GM21515 (cell line): ENCODE measurements at regions not wholly inside any gene's neighbourhood (a gene's known extent, or its start where the extent isn't known, plus 50 kb on each side); places are given as distances from the start of the nearest gene placed in this dataset.

Source experiments
- ATAC-seq: cut with Tn5 transposase; IDR thresholded peaks from one replicate; pipeline ENCODE4 v1.9.1; 2021; ENCODE audit not compliant: unreplicated experiment

DNA sequence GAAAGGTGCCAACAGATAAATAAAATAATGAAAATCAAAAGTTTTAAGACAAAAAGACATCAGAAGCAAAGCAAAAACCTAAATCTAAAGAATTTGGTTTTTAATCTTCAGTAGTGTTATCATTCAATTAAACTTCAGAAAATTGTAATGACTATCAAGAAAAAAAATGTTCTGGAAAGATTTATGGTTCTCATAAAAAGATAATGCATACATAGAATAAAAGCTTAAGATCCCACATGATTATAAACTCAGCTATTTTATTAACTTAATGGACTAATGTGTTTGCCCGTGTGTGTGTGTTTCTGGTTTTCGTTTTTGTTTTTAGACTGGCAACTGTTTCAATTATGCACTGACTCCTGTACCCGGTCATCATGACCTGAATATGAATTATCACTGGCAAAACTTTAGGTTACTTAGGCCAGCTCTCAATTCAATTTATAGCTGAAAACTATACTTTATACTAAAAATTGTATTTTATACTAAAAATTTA lies 217.5 kb upstream of the DKK2 start:
- ATAC-seq: no peak

DNA sequence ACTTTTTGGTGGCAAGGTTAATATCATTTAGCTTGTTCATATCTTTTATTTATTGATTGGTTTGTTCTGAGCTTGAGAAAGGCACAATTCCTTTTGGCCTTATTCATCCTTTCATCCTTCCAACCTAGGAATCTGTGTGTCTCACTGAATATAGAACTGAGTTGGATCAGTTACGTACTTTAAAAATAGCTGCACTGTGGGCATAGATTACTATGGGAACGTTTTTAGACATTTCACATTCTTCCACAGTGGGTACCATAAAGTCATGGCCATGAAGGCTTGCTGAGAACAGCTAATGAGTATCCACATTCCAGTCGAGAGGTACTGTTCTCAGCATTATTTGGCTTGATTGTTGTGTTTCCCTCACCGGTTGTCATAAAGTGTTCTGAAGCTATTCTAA lies 217.0 kb upstream of the DKK2 start:
- no peak for ATAC-seq

DNA sequence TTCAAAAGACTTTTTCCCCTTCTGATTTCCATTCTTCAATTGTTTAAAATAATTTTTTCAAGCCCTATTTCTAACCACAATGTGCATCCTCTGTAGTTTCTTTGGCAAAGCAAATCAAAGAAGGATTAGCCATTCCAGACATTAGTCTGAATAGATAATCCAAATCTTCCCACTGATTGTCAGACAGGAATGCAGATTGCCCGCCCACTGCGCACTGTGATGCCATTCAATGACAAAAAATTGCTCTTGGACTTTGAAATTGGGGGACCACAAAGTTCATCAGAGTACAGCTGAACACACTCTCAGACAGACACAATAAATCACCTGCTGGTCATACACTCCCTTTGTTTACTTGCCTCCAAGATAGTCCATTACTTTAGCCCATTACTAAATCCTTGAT lies 216.5 kb upstream of the DKK2 start:
- ATAC-seq: no peak

DNA sequence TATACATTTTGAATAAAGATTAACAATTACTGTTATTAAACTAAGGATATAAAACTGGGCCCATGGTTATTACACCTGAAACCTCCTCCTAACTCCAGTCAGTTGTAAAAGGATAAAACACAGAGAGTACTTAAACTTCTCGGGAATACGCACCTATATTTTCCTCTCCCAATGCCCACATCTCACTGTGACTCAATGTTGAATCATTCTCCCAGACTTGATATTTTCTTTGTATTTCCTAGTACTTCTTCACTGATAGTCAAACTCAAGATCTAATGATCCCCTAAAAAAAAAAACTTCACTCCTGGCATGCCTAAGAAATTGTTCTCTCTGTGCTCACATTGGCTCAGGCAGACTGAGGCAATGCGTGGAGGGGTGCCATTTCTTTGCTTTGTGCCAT lies 212.5 kb upstream of the DKK2 start:
- no peak for ATAC-seq

DNA sequence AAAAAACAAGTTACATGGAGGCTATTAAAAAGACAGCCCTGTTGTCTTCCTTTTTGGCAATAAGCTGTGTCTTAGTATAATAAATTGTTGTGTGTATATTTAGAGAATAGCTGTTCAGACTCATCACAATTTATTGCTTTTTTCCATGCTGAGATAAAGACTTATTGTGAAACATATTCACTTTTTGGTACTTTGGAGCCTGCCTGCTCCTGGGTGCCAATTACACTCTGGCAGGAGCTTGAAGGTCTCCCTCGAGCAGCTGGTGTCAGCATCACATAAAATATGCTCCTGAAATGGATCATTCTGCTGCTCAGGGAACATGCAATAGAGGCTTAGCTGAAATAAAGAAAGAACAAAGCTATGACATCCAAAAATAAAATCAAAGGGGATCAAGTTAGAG lies 211.6 kb upstream of the DKK2 start:
- ATAC-seq: no peak

DNA sequence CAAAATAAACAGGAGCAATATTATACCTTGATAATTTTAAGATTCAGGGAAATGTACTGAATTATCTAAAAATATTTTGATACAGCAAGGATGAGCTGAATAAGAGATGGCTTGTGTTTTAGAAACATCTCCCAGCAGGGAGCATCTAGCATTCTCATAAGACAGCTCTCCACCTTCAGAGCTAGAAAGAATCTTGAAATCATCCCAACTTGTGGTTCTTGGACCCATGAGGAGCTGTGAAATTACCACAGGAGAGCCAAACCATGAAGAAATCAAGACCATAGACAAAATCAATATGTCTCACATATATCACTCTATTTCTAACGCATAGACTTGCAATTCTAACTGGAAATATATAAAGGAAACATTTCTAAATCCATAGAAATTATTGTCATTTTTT lies 210.6 kb upstream of the DKK2 start:
- no peak for ATAC-seq

DNA sequence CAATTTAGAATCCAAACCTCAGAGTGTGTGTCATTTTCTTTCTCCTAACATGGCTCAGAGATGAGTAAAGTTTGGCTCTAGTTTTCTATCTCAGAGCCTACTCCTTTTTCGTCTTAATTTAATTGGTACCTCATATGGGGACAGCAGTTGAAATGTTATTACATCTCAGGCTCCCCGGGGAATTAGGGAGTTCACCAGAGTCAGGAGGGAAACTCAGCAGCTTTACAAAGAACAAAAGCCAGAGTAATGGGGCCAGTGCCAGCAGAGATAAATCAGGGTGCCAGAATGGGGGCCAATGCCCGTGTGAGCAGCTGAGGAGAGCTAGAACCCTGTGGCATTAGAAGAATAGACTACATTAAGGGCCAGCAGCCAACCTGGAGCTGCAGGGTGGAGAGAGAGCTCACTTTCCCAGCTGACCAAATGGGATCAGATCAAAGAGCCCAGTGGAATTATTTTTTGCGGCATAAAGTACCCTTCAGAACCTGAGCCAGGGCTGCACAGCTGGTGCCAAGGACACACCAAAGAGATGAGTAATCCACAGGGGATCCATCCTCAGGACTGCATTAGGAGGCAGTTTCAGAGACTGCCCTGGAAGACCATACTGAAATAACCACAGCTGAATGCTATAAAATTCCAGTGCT lies 207.1 kb upstream of the DKK2 start:
- no peak for ATAC-seq

DNA sequence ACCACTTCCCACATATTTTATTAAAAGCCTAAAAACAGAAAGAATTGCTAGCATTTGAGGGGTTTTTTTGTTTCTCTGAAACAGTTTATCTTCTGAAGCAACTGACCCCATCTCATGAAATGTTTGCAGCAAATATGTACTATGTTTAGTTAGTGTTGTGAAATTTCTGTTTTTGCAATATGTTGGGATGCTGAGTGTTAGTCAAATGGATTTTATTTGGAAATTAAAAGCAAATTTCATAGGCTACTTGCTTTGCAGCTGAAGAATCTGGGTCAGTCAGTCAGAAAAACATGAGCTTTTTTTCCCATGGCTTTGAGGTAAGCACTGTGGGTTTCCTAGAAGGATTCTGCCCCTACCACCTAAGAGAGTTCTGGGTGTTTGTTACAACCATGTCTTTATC lies 184.9 kb upstream of the DKK2 start:
- no peak for ATAC-seq

DNA sequence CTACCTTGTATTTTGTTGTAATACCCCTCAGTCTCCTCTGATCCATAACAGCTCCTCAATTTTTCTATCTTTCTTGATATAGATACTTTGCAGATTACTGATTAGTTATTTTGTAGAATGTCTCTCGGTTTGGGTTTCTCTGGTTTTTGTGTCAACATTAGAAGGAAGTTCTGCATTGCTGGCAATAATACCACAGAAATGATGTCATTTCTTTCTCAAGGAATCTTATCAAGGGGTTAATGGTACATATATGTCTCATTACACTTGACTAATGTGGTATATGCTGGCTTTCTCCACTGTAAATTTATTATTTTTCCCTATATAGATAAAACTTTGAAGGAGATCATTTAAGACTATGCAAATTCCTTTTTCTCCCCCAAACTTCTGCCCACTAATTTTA lies 183.6 kb upstream of the DKK2 start:
- ATAC-seq: no peak

DNA sequence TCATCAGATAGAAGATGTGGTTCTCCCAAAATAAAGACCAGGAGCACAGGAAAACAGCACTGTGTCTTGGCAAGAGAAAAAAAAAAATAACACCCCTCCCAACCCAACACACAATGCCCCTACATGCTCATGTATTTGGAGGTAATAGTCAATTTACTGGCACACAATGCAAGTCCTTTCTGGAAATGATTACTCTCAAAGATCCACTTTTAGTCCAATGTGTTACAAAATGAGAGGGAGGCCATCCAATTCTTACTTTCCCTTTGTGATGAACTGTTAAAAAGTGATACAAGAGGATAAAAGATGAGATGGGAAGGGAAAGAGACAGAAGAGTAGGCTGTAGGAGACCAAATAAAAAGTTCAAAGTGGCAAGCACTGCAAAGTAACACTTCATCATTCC lies 180.3 kb upstream of the DKK2 start:
- ATAC-seq: no peak

DNA sequence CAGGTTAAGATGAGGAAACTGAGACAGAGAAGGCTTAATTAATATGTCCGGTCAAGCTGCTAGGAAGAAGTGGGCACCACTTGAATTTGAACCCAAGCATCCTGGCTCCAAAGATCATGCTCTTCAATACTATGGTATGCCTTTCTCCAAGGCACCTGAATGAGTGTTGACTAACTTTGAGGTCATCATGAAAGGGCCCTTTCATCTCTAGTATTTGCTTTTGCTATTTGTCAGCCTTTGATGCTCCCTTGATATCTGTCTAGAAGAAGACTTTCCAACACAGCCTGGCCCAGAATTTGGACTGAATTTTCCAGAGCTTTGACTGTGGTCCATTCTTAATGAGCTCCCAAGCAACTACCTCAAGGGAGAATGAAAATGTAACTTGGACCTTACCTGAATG lies 179.1 kb upstream of the DKK2 start:
- ATAC-seq: no peak

DNA sequence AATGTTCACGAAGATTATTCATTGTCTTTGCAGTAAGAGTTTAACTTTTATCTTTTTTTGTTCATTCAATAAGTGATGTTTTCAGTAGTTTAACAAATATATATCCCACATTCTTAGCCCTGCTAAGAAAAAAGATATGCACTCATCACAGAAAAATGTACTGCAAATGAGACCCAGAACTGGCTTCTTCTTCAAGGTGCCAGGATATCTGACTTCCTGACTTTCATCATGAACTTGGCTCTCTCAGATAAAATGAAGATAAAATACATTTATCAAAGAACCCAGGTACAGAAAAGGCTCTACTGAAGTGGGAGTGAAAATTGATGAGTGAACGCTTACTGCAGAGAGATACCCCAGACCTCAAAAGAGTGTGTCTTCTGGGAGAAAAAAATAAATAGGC lies 177.8 kb upstream of the DKK2 start:
- no peak for ATAC-seq

DNA sequence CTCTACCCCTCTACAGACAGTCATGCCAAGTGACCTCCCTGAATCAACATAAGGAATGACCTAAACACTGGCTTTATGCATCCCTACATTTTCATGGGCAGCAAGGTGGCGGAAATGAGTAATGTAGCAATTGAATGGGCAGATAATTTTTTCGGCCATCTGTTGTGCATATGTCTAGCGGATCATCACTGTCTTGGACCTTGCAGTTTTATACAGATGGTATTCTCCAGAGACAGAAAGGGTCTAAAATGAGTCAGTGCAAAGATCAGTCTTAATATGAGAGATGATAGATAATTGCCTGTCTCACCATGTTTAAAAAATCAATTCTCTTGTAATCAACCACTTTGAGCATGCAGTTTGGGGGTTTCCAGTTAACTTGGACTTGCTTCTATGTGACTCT lies 177.3 kb upstream of the DKK2 start:
- no peak for ATAC-seq

DNA sequence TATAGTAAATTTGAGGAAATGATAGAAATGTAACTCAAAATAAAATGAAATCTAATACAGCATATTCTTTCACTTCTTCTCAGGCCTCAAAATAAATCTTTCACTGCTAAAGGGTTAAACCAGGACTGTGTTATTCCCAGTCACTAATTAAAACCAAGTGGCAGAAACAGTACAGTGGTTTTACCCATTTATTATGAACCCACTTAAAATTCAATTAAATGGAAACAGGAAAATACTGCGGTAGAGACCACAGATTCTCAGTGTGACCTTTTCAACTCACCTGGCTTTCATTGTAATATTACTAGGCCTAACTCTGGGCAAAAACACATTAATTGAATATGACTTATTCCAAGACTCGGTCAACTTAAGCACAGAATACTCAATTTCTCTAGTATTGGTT lies 176.5 kb upstream of the DKK2 start:
- no peak for ATAC-seq

DNA sequence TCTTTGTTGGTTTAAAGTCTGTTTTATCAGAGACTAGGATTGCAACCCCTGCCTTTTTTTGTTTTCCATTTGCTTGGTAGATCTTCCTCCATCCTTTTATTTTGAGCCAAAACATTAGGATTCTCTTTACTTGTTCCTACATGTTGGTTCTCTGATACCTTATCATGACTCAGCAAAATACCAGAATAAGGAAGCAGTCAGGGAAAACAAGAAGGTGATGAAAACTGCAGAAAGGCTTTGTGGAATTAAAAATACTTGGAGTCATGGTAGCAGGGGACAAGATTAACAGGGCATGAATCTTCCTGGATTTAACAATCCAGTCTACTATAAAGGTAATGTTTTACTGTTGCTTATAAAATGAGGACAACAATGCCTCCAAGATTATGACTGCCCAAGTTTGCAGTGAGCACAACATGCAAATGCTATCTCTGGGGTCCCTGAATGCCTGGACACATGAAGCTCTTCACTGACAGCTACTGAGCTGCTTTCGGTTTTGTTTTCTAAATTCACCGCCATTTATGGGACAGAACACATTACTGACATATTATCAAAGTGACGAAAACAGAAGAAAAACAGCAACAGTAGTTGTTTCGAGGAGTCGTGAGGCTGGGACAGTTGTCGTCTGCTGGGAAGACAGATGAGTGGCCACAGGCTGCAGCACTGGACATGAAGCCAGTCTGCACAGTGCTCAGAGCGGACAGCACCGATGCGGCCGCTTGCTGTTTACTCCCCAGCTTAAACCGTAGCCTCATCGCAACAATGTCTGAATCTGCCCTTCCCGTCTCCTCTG lies 174.5 kb upstream of the DKK2 start:
- no peak for ATAC-seq

DNA sequence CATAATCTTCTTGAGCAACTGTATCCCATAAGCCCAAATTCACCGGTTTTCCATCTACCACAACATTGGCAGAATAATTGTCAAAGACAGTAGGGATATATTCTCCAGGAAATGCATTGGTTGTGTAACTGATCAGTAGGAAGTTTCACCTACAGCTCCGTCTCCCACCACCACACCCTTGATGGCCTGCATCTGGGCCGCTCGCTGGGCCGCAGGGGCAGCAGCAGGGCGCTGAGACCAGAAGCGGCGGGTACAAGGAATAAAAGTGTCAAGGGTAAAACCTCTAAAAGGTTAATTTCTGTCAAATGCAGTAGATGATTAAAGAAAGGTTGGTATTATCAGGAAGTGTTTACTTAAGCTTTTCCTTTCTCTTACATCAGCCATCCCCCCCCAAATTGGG lies 167.6 kb upstream of the DKK2 start:
- ATAC-seq: no peak

DNA sequence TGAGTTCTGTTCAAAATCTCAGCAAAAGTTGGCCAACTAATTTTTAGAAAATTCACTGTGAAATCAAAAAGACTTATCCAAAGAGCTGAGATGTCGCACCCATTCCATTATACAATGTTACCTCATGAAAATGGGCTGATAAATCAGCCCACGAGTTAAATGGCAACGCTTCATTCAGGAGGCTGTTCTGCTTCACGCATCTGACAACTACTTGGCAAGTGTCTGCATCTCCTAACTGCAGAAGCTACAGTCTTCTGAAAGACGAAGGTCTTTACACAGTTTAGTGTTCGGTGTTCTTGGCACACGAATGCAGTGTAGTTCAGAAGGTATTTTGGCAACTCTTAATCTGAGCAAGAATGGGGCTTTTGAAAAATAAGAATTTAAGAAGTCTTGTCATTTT lies 166.6 kb upstream of the DKK2 start:
- ATAC-seq: no peak

DNA sequence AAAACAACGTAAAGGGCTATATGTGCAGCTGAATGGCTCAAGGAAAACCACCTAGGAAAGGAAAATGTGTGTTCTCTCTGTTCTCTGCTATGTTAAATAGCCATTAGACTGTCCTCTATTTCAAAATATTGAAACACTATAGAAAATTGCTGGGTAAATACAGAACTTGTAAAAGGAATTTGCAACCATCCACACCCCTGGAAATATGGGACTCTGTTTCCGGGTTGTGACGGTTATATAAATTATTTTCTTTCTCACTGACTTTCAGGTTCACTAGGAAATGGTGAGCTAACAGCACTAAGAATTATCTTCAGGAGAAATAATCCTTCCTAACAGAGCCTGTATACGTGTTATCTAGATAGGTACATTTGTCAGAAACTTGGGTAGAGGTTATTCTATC lies 161.0 kb upstream of the DKK2 start:
- ATAC-seq: no peak

DNA sequence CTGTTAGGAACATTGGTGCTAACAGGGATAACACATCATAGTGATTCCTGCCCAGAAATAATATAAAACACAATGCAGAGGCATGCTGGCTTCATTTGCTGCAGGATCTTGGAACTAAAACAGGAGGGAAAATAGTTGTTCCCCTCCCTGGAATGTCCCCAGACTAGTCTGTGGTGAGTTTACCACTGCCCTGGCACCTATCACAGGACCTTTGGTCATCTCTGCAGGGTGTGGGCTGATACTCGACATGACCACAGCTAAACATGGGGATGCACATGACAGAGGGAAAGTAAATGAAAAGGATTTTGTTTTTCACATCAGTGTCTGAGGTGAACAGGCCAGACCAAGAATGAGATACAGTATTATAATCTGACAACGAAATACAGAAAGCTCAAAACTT lies 160.2 kb upstream of the DKK2 start:
- ATAC-seq: no peak

DNA sequence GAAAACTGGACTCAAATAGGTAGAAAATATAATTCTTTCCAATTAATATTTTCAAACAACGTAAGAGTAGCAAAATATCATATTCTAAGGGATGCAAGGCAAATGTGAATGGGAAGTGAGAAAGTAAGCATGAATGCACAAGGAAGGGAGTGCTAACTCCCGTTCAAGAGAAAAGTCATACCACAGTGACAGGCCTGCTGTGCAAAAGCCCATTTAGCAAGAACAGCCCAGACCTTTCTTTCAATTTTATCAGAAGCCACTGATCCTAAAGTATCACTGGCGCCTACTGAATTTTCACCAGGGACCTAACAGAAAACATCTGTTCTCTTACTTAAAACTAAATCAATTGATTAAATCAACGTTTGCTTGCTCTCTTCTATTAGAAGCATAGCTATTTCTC lies 157.9 kb upstream of the DKK2 start:
- no peak for ATAC-seq

DNA sequence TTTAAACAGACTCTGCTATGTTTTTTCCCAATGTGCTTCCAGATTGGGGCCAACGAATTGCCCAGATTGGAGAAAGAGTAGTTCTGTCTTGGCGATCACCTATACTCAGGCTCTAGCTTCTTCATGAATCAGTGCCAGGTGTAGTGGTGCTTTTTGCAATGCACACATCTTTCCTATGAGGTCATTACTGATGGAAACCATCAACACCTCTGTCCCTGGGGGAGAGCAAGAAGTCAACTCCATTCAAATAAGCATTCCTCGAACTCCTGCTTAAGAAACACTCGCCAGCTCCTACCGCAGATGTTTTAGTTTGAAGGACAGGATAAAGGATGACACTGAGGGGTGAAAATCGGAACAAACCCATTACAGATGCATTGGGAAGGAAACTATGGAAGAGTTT lies 156.5 kb upstream of the DKK2 start:
- no peak for ATAC-seq

DNA sequence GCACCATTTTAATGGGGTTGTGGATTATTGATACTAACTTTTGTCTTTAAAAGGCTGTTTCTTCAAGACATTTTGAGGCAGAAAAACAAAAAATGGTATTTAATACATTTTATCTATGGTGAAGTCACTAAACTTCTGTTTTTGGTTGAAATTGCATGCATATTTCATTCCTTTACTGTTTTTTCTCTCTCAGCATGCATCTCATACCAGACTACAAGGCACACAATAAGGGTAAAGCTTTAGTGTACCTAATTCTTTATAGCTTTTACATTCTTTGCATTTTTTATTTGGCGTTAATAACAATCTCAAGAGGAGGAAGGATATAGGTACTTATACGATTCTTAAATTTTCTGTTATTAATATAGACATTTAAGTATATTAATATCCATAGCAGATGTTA lies 151.0 kb upstream of the DKK2 start:
- ATAC-seq: no peak
